ENCODE measurements at regions not wholly inside any gene's neighbourhood (a gene's known extent, or its start where the extent isn't known, plus 50 kb on each side); places are given as distances from the start of the nearest gene placed in this dataset.

DNA sequence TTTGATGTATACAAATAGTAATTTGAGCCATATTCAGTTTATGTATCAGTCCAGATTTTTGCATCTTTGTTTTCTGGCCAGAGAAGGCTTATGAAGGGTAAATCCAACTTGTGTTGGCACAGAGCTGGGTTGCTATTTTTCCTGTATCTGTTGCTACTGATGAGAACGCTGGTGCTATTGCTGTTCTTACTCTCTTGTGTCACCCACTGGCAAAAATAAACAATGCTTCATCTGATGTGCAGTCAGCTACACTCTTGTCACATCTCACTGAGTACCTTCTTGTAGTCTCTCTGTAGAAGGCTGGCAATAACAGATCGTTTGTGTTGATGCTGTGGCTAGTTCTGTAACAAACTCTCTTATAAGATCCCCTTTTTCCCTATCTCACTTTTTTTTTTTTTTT, 323.4 kb downstream of the CDH19 start:
- intact Hi-C loops (cut with DNase I; ENCODE audit: low total_unique reads), result no loop called here
- TF ChIP-seq POLR2A (IDR thresholded peaks at IDR 0.05) (no peak), POLR2AphosphoS5 (IDR thresholded peaks at IDR 0.05) (no peak), EP300 (IDR thresholded peaks at IDR 0.05) (no peak)
- TF ChIP-seq, protein P1, sequence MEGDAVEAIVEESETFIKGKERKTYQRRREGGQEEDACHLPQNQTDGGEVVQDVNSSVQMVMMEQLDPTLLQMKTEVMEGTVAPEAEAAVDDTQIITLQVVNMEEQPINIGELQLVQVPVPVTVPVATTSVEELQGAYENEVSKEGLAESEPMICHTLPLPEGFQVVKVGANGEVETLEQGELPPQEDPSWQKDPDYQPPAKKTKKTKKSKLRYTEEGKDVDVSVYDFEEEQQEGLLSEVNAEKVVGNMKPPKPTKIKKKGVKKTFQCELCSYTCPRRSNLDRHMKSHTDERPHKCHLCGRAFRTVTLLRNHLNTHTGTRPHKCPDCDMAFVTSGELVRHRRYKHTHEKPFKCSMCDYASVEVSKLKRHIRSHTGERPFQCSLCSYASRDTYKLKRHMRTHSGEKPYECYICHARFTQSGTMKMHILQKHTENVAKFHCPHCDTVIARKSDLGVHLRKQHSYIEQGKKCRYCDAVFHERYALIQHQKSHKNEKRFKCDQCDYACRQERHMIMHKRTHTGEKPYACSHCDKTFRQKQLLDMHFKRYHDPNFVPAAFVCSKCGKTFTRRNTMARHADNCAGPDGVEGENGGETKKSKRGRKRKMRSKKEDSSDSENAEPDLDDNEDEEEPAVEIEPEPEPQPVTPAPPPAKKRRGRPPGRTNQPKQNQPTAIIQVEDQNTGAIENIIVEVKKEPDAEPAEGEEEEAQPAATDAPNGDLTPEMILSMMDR (IDR thresholded peaks at IDR 0.05), result no peak

DNA sequence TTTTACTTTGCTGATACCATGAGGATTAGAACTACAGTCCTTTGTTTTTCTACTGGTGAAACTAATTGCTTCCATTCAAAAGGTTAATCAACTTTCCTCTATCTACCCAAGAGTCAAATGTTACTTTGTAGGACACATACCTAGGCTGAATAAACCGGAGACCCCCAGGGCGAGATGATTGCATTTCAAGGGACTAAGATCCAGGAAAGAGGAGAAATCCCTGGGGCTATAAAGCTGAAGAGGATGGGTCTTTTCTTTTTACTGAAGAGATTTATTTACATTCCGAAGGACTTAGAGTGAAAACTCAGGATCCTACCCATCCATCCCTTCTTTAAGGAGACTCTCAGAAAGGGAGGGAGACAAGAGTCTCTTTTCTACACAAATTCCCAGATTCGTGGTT, 331.9 kb downstream of the CDH19 start:
- Histone ChIP-seq H3K36me3 (no peaks in the 10 kb centered on the region), H3K27ac (no peak overlapping the region), H3K4me3 (no peak overlapping the region), H3K4me1 (no peaks in the 10 kb centered on the region), H3K27me3 (no peaks in the 10 kb centered on the region), H3K9me3 (peaks cover 8 to 33% (median 27%) of the 10 kb centered on the region in 4 donors)
- 26 to 35% (median 29%) methylated on average over 4 of the region's 4 CpGs for WGBS, 5 donors
- intact Hi-C loops (cut with DNase I; ENCODE audit: low total_unique reads), result no loop called here
- no peak for DNase-seq
- TF ChIP-seq, protein P1 (IDR thresholded peaks at IDR 0.05), result no peak

More for the DNA sequence above, 323.4 kb downstream of the CDH19 start:
- H3K36me3 ChIP-seq, result no peaks in the 10 kb centered on the region
- no peaks in the 10 kb centered on the region for H3K4me1 ChIP-seq
- WGBS, 5 donors, result 56 to 69% (median 67%) methylated on average over 2 of the region's 2 CpGs
- H3K27me3 ChIP-seq, result no peaks in the 10 kb centered on the region
- DNase-seq, result no peak
- H3K9me3 ChIP-seq, result no peaks in the 10 kb centered on the region
- no peak overlapping the region for H3K27ac ChIP-seq
- H3K4me3 ChIP-seq, result no peak overlapping the region

DNA sequence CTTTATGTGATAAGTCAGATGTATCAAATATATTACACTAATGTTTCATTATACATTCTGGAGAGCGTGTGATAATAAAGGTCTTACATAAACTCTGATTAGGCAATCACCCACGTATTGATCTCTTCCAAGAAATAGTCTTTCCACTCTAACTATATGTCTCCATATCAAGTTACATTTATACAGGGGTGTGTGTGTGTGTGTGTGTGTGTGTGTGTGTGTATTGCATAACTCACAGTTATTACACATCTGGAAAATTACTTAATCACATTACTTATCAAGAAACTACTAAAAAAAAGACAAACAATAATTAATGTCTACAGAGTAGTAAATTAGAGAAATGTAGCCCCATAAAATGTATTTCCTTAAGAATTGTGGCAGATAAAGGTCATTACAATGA, 339.8 kb downstream of the CDH19 start:
- WGBS, 5 donors, result 20 to 46% (median 32%) methylated on average over 2 of the region's 2 CpGs
- intact Hi-C loops (cut with DNase I; ENCODE audit: low total_unique reads), result no loop called here
- DNase-seq, result no peak
- peaks cover 4 to 23% (median 15%) of the 10 kb centered on the region in 4 donors for H3K9me3 ChIP-seq
- H3K36me3 ChIP-seq, result no peaks in the 10 kb centered on the region
- H3K27me3 ChIP-seq, result no peaks in the 10 kb centered on the region
- no peak overlapping the region for H3K27ac ChIP-seq
- no peaks in the 10 kb centered on the region for H3K4me1 ChIP-seq
- H3K4me3 ChIP-seq, result no peak overlapping the region
- TF ChIP-seq POLR2AphosphoS5 (IDR thresholded peaks at IDR 0.05) (no peak), POLR2A (IDR thresholded peaks at IDR 0.05) (no peak), EP300 (IDR thresholded peaks at IDR 0.05) (no peak)
- TF ChIP-seq, protein P1 (IDR thresholded peaks at IDR 0.05), result no peak

DNA sequence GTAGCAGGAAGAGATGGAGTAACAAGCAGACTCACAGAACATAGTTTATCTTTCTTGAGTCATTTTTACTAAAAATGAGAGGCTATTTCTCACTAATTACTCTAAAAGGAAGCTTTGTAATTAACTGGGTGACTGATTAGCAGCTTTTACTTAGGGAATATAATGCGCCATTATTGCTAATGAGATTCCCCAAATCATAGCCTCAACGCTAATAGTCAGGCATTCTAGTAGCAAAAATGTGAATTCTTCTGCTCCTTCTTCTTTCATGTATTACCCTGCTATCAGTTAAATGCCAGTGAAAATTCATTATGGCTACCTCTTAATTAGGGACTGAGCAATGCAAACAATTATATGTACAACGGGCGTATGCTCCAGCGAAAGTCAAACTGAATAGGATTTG, 349.8 kb downstream of the CDH19 start:
- TF ChIP-seq, protein P1 (IDR thresholded peaks at IDR 0.05), result no peak
- no peak for TF ChIP-seq POLR2A (IDR thresholded peaks at IDR 0.05)
- TF ChIP-seq EP300 (IDR thresholded peaks at IDR 0.05), result no peak
- no peak for TF ChIP-seq POLR2AphosphoS5 (IDR thresholded peaks at IDR 0.05)
- Histone ChIP-seq H3K9me3 (no peaks in the 10 kb centered on the region), H3K4me1 (no peaks in the 10 kb centered on the region), H3K27ac (no peak overlapping the region), H3K27me3 (no peaks in the 10 kb centered on the region), H3K4me3 (no peak overlapping the region), H3K36me3 (no peaks in the 10 kb centered on the region)
- intact Hi-C loops (cut with DNase I; ENCODE audit: low total_unique reads), result no loop called here
- WGBS, 5 donors, result 87 to 96% (median 91%) methylated on average over 5 of the region's 5 CpGs
- DNase-seq, result no peak
